ENCODE measurements at regions not wholly inside any gene's neighbourhood (a gene's known extent, or its start where the extent isn't known, plus 50 kb on each side); places are given as distances from the start of the nearest gene placed in this dataset.

DNA sequence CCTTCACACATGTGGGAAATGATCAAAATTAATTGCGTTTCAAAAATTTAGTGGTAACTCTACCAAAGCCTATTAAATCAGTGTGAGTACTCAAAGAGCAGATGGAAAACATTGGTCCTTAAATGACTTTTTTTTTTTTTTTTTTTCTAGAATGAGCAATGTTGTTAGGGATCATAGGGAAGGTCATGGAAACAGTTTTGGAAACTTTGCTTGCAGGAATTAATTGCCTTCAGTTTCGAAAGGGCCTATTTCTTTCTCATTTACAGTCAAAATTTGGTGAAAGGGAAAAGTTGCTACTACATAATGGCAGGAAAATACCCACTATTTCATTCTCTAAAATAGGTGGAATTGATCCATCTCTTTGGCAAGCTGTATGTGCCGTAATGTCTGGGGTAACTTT, 160.9 kb downstream of the RTL9 start:
- TF ChIP-seq, protein P1, sequence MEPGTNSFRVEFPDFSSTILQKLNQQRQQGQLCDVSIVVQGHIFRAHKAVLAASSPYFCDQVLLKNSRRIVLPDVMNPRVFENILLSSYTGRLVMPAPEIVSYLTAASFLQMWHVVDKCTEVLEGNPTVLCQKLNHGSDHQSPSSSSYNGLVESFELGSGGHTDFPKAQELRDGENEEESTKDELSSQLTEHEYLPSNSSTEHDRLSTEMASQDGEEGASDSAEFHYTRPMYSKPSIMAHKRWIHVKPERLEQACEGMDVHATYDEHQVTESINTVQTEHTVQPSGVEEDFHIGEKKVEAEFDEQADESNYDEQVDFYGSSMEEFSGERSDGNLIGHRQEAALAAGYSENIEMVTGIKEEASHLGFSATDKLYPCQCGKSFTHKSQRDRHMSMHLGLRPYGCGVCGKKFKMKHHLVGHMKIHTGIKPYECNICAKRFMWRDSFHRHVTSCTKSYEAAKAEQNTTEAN (CRISPR knock-in tag; conservative IDR thresholded peaks at IDR 0.05), result no peak
- TF ChIP-seq POLR2A (IDR thresholded peaks at IDR 0.05; ENCODE audit: insufficient read depth in 1 of 2, low read depth in 2 of 2, low read length in 2 of 2), result no peak

All from HepG2 (cell line).